ENCODE measurements at regions not wholly inside any gene's neighbourhood (a gene's known extent, or its start where the extent isn't known, plus 50 kb on each side); places are given as distances from the start of the nearest gene placed in this dataset.

- Histone ChIP-seq H3K4me2 (no peak overlapping the region), H2AFZ (no peak overlapping the region), H3K36me3 (ENCODE audit: insufficient read depth) (0 out of 2 replicates have a peak, but pooled peaks cover 4% of the 10 kb centered on the region), H3K4me1 (ENCODE audit: insufficient read depth) (no peaks in the 10 kb centered on the region), H3K27me3 (ENCODE audit: insufficient read depth) (no peaks in the 10 kb centered on the region), H3K79me2 (replicated peaks; ENCODE audit: insufficient read depth) (no peaks in the 10 kb centered on the region), H3F3A (replicated peaks; ENCODE audit: low read depth) (no peaks in the 10 kb centered on the region), H4K20me1 (replicated peaks; ENCODE audit: insufficient read depth) (no peaks in the 10 kb centered on the region), H3K27ac (ENCODE audit: low read depth) (no peak overlapping the region), H3K4me3 (no peak overlapping the region), H3K9me2 (ENCODE audit: insufficient read depth) (no peaks in the 10 kb centered on the region)
- Mint-ChIP-seq H3K9me3 (peaks cover 22% of the 10 kb centered on the region), H3K36me3 (ENCODE audit: low read depth) (peaks cover 16% of the 10 kb centered on the region; the same call in 2 of the 3 replicates), H3K4me3 (no peak overlapping the region), H3K27me3 (ENCODE audit: insufficient read depth, low read depth, poor library complexity) (peaks cover 2% of the 10 kb centered on the region), H3K27ac (no peak overlapping the region), H3K4me1 (no peaks in the 10 kb centered on the region; the same call in 2 of the 3 replicates)
- TF ChIP-seq POLR2AphosphoS5 (IDR thresholded peaks at IDR 0.05; ENCODE audit: low read depth) (no peak), ZNF462 (CRISPR knock-in tag; IDR thresholded peaks at IDR 0.05) (no peak), NANOG (IDR thresholded peaks at IDR 0.05; ENCODE audit: borderline replicate concordance) (no peak), ZNF331 (CRISPR knock-in tag; IDR thresholded peaks at IDR 0.05; ENCODE audit: low read depth) (no peak), EZH2 (IDR thresholded peaks at IDR 0.05; ENCODE audit: low read depth, unreplicated experiment) (no peak), ZNF114 (CRISPR knock-in tag; IDR thresholded peaks at IDR 0.05) (no peak), CREB1 (CRISPR knock-in tag; IDR thresholded peaks at IDR 0.05; ENCODE audit: low read depth) (no peak), EZH2phosphoT487 (IDR thresholded peaks at IDR 0.05; ENCODE audit: unreplicated experiment) (no peak), CTCF (conservative IDR thresholded peaks at IDR 0.05; ENCODE audit: low read depth in 2 of 2) (no peak), REST (IDR thresholded peaks at IDR 0.05; ENCODE audit: unreplicated experiment) (no peak), ETS1 (IDR thresholded peaks at IDR 0.05) (no peak), JUNB (IDR thresholded peaks at IDR 0.05; ENCODE audit: unreplicated experiment) (no peak), STAT1 (IDR thresholded peaks at IDR 0.05; ENCODE audit: unreplicated experiment) (no peak)
- ATAC-seq: no peak
- no peak for DNase-seq (ENCODE audit: low spot score)
These were observed 70.1 kb upstream of the RBM24 start for GRCh38 chr6:17211101-17211500.
